Sigmoid colon (tissue), 6 donors: ENCODE measurements at regions not wholly inside any gene's neighbourhood (a gene's known extent, or its start where the extent isn't known, plus 50 kb on each side); places are given as distances from the start of the nearest gene placed in this dataset.
A peak's percentile ranks its signal among the peaks of the same experiment; 100 is the strongest.

Experiments
- DNase-seq: peaks from one replicate; pipeline ENCODE4 v3.0.0-alpha.2; 2019
- H3K27ac ChIP-seq, 4 donors: fragments of 200-600 bp; sonication (generic); one replicate each; pipeline ENCODE4 v1.5.1; 2016 to 2019; ENCODE audit warnings: mild to moderate bottlenecking in 1 of 4
- H3K27me3 ChIP-seq, 3 donors: fragments of 200-600 bp; sonication (generic); one replicate each; pipeline ENCODE4 v1.5.1; 2019; ENCODE audit warnings: mild to moderate bottlenecking in 1 of 3
- H3K36me3 ChIP-seq, 4 donors: fragments of 200-600 bp; sonication (generic); one replicate each; pipeline ENCODE4 v1.5.1; 2016 to 2019
- H3K4me1 ChIP-seq, 4 donors: fragments of 200-600 bp; sonication (generic); one replicate each; pipeline ENCODE4 v1.5.1; 2017 to 2019
- H3K4me3 ChIP-seq, 4 donors: fragments of 200-600 bp; sonication (generic); one replicate each; pipeline ENCODE4 v1.5.1; 2017 to 2019; ENCODE audit warnings: mild to moderate bottlenecking in 2 of 4, moderate library complexity in 1 of 4
- H3K9me3 ChIP-seq, 4 donors: fragments of 200-600 bp in 3 of 4; sonication (generic) in 3 of 4; one replicate each; pipeline versions ENCODE4 v1.5.1 to v1.6.1; 2013 to 2019
- EP300 ChIP-seq, 4 donors: sonication (generic); formaldehyde crosslinking; IDR thresholded peaks; one replicate each; pipeline ENCODE4 v1.6.1; 2017; ENCODE audit warnings: antibody characterized with exemption in 4 of 4
- POLR2A ChIP-seq, 2 donors: fragments of 450-650 bp; IDR thresholded peaks; one replicate each; pipeline ENCODE4 v1.6.1; 2016; ENCODE audit warnings: antibody characterized with exemption in 2 of 2, mild to moderate bottlenecking in 2 of 2, moderate library complexity in 2 of 2
- POLR2AphosphoS5 ChIP-seq, 4 donors: sonication (generic); formaldehyde crosslinking; IDR thresholded peaks; one replicate each; pipeline ENCODE4 v1.6.1; 2017; ENCODE audit warnings: antibody characterized with exemption in 4 of 4
- WGBS, 2 donors: extraction: QIAGEN DNeasy Blood & Tissue Kit; methylation state at CpG; one replicate each; pipeline ENCODE4 v1.1.7; 2013; 5-methylcytosine and 5-hydroxymethylcytosine counted together
- intact Hi-C: fragments of 100-400 bp; cut with DNase I; formaldehyde crosslinking; loops from one replicate; pipeline ENCODE4 v1.15.1; 2023
- TF ChIP-seq, protein P1 (sequence below), 4 experiments: fragments of 450-650 bp in 3 of 4; fragments of 200-600 bp in 1 of 4; IDR thresholded peaks; one replicate each; pipeline ENCODE4 v1.5.1; 2016 to 2019; ENCODE audit warnings: antibody characterized with exemption in 4 of 4, mild to moderate bottlenecking in 3 of 4, moderate library complexity in 2 of 4
- donor health status: healthy with polysubstance abuse.
- donor health status: healthy.

DNA sequence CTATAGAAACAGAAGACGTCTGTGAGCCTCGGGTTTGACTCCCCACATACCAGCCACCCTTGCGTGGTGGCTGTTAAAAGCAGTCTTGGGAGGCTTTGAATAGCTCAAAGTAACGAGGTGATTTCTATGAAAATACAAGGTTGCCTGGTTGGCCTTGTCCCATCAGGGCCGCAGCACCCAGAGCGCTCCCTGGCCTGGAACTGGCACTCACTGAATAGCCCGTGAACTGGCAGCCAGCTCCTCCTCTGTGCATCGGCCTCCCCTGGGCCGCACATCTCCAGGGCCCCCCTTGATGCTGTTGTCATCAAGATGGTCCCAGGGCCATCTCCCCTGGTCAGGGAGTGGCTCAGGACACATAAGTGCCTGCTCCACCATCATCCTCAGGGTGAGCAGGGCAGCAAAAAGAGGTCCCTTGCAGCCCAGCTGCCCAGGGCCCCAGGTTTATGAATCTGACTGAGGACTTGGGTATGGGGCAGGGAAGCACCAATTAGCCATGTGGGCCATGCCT, 144.6 kb upstream of the PPP1R26 start:
- intact Hi-C loops, result no loop called here
- no peaks in the 10 kb centered on the region for H3K9me3 ChIP-seq
- DNase-seq, result no peak
- WGBS, 2 donors, result 84 to 90% methylated on average over 9 of the region's 9 CpGs
- H3K4me1 ChIP-seq, result no peaks in the 10 kb centered on the region
- no peak overlapping the region for H3K4me3 ChIP-seq
- no peak overlapping the region for H3K27ac ChIP-seq
- peaks cover 0 to 7% (median 3%) of the 10 kb centered on the region in 3 donors for H3K27me3 ChIP-seq
- TF ChIP-seq POLR2A (IDR thresholded peaks at IDR 0.05) (no peak), EP300 (IDR thresholded peaks at IDR 0.05) (no peak), POLR2AphosphoS5 (IDR thresholded peaks at IDR 0.05) (no peak)
- TF ChIP-seq, protein P1, sequence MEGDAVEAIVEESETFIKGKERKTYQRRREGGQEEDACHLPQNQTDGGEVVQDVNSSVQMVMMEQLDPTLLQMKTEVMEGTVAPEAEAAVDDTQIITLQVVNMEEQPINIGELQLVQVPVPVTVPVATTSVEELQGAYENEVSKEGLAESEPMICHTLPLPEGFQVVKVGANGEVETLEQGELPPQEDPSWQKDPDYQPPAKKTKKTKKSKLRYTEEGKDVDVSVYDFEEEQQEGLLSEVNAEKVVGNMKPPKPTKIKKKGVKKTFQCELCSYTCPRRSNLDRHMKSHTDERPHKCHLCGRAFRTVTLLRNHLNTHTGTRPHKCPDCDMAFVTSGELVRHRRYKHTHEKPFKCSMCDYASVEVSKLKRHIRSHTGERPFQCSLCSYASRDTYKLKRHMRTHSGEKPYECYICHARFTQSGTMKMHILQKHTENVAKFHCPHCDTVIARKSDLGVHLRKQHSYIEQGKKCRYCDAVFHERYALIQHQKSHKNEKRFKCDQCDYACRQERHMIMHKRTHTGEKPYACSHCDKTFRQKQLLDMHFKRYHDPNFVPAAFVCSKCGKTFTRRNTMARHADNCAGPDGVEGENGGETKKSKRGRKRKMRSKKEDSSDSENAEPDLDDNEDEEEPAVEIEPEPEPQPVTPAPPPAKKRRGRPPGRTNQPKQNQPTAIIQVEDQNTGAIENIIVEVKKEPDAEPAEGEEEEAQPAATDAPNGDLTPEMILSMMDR (IDR thresholded peaks at IDR 0.05), result no peak
- no peaks in the 10 kb centered on the region for H3K36me3 ChIP-seq

DNA sequence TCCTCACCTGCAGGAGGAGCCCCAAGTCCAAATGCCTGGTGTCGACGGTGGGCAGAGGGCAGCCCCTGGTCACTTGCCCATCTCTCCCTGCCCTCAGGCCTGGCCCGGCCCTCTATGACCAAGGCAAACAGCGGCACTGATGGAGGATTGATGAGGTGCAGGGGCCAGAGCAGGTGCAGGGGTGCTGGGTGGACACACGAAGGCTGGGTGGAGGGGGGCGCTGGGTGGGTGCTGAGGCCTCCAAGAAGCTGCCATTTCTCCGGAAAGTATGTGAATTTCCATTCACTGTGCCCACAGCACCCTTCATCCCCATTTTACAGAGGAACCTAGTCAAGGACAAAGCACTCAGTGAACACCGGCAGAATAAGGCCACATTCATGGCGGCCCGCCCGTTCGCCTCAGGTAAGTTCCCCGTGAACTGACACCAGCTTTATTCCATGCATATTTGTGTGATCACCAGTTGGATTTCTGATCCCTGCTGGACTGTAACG, 143.8 kb upstream of the PPP1R26 start:
- 89 to 91% methylated on average over 14 of the region's 14 CpGs for WGBS, 2 donors

DNA sequence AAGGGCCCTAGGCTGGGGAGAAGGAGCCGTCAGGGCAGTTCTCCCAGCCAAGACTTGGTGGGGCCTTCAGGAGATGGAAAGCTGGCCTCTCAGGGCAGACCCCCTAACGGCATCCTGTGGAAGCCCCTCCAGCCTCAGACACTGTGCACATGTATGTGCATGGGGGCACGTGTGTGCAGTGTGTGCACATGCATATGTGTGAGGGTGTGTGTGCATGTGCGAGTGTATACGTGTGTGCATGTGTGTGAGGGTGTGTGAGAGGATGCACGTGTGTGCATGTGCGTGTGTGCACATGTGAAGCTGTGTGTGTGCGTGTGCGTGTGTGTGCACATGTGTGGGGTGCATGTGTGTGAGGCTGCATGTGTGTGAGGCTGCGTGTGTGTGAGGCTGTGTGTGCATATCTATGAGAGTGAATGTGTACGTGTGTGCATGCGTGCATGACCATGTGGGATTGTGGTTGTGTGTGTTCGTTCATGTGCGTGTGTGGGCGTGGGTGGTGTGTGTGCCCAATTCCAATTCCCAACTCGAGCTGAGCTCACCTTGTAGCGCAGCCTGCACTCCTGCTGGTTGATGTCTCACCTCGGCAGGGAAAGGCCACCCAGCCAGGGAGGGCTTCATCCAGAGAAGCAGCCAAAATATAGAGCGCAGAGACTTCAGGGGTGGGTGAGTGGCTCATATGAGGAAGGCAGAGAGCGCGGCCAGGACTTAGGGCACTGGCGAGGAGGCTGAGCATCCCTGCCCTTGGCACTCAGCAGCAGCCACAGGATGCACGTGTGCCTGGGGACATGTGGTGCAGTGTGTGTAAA, 142.7 kb upstream of the PPP1R26 start:
- Histone ChIP-seq H3K4me3 (no peak overlapping the region), H3K27ac (no peak overlapping the region), H3K9me3 (no peaks in the 10 kb centered on the region), H3K27me3 (peaks cover 0 to 17% (median 10%) of the 10 kb centered on the region in 3 donors), H3K36me3 (no peaks in the 10 kb centered on the region), H3K4me1 (no peaks in the 10 kb centered on the region)
- intact Hi-C loops, result no loop called here
- 81 to 89% methylated on average over 23 of the region's 23 CpGs for WGBS, 2 donors
- no peak for DNase-seq
- TF ChIP-seq POLR2A (IDR thresholded peaks at IDR 0.05), result no peak

More for the DNA sequence above, 143.8 kb upstream of the PPP1R26 start:
- intact Hi-C loops, result no loop called here
- DNase-seq, result peak; percentile 34
- H3K27me3 ChIP-seq, result peaks cover 0 to 7% (median 3%) of the 10 kb centered on the region in 3 donors
- H3K4me3 ChIP-seq, result no peak overlapping the region
- no peaks in the 10 kb centered on the region for H3K36me3 ChIP-seq
- no peaks in the 10 kb centered on the region for H3K9me3 ChIP-seq
- TF ChIP-seq EP300 (IDR thresholded peaks at IDR 0.05), result no peak
- TF ChIP-seq, protein P1 (IDR thresholded peaks at IDR 0.05), result no peak
- TF ChIP-seq POLR2AphosphoS5 (IDR thresholded peaks at IDR 0.05), result no peak
- TF ChIP-seq POLR2A (IDR thresholded peaks at IDR 0.05), result no peak
- H3K4me1 ChIP-seq, result no peaks in the 10 kb centered on the region
- H3K27ac ChIP-seq, result no peak overlapping the region

DNA sequence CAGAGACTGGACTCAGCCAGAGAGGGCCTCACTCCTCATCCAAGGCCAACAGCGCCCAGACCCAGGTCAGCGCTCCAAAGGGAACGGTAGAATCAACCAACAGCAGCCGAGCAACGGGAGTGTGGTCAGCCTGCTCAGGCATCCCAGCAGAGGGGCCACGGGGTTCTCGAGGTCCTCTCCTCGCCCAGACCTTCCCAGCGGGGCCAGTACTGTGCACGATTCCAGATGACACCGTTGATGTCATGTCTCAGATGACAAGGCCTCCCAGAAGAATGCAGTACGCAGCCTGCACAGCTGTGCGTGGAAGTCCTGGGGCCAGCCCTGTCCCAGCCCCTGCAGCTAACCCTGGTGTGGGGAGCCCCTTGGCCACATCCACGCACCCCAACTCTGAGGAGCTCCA, 141.0 kb upstream of the PPP1R26 start:
- intact Hi-C loops, result no loop called here
- peak; percentile 50 for DNase-seq
- no peaks in the 10 kb centered on the region for H3K9me3 ChIP-seq
- TF ChIP-seq POLR2A (IDR thresholded peaks at IDR 0.05) (no peak), POLR2AphosphoS5 (IDR thresholded peaks at IDR 0.05) (no peak), EP300 (IDR thresholded peaks at IDR 0.05) (no peak)
- TF ChIP-seq, protein P1 (IDR thresholded peaks at IDR 0.05), result no peak
- no peak overlapping the region for H3K4me3 ChIP-seq
- H3K4me1 ChIP-seq, result no peaks in the 10 kb centered on the region
- H3K27ac ChIP-seq, result no peak overlapping the region
- H3K27me3 ChIP-seq, result peaks cover 0 to 24% (median 10%) of the 10 kb centered on the region in 3 donors
- H3K36me3 ChIP-seq, result no peaks in the 10 kb centered on the region
- WGBS, 2 donors, result 76 to 83% methylated on average over 14 of the region's 14 CpGs

DNA sequence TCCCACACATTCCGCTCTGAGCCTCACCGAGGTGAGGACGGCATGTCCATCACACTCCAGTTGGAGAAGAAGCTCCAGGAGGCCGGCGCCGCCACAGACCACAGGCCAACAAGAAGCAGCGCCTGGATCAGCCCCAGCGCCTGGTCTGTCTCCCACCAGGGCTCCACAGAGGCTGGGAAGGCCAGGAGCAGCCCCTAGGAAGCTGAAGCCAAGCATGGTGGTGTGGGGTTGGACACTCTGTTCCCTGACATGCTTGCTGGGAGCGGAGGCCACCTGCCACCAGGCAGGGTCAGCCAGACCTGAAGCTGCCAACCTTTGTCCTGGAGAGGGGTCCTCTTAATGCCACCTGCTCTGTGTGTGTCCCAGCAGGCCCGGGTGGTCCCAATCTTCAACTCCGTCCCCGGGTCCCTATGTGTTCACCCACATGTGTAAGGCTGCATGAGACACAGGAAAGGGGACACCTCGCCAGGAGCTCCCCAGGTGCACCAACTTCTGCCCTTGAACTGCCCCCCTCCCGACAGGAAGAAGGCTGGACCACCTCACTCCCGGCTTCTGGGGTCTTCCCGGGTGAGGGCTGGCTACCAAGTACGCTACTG, 140.1 kb upstream of the PPP1R26 start:
- Histone ChIP-seq H3K27me3 (peaks cover 0 to 33% (median 19%) of the 10 kb centered on the region in 3 donors), H3K9me3 (no peaks in the 10 kb centered on the region), H3K4me1 (peaks cover 0 to 4% (median 0%) of the 10 kb centered on the region in 4 donors), H3K27ac (no peak overlapping the region), H3K4me3 (no peak overlapping the region), H3K36me3 (no peaks in the 10 kb centered on the region)
- intact Hi-C loops, result no loop called here
- 68 to 73% methylated on average over 17 of the region's 17 CpGs for WGBS, 2 donors
- TF ChIP-seq POLR2AphosphoS5 (IDR thresholded peaks at IDR 0.05) (no peak), POLR2A (IDR thresholded peaks at IDR 0.05) (no peak), EP300 (IDR thresholded peaks at IDR 0.05) (no peak)
- TF ChIP-seq, protein P1 (IDR thresholded peaks at IDR 0.05), result no peak
- peak; percentile 61 for DNase-seq
